GM19467 (cell line): ENCODE measurements at regions not wholly inside any gene's neighbourhood (a gene's known extent, or its start where the extent isn't known, plus 50 kb on each side); places are given as distances from the start of the nearest gene placed in this dataset.

Experiments used
- ATAC-seq: cut with Tn5 transposase; IDR thresholded peaks from one replicate; pipeline ENCODE4 v1.9.1; 2021; ENCODE audit warnings: mild to moderate bottlenecking, moderate library complexity; ENCODE audit not compliant: unreplicated experiment

DNA sequence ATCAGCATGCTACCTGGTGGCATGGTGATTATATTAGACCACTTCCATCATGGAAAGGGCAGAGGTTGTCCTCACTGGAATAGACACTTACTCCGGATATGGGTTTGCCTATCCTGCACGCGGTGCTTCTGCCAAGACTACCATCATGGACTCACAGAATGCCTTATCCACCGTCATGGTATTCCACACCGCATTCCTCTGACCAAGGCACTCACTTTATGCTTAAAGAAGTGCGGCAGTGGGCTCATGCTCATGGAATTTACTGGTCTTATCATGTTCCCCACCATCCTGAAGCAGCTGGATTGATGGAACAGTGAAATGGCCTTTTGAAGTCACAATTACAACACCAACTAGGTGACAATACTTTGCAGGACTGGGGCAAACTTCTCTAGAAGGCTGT is 109.2 kb upstream of the DRD2 start:
- ATAC-seq = no peak

DNA sequence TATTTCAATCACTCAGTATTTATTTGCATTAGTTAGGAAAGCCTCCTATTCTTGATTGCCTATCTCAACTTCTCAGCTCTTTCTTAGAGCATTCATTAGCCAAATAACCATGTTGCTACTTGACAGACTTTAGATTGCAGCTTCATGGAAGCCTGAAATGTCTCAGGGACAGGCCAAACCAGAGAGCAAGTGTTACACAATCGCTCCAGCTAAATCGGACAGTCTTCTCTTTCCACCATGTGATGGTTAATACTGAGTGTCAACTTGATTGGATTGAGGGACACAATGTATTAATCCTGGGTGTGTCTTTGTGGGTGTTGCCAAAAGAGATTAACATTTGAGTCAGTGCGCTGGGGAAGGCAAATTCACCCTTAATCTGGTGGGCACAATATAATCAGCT is 106.5 kb upstream of the DRD2 start:
- ATAC-seq = no peak

DNA sequence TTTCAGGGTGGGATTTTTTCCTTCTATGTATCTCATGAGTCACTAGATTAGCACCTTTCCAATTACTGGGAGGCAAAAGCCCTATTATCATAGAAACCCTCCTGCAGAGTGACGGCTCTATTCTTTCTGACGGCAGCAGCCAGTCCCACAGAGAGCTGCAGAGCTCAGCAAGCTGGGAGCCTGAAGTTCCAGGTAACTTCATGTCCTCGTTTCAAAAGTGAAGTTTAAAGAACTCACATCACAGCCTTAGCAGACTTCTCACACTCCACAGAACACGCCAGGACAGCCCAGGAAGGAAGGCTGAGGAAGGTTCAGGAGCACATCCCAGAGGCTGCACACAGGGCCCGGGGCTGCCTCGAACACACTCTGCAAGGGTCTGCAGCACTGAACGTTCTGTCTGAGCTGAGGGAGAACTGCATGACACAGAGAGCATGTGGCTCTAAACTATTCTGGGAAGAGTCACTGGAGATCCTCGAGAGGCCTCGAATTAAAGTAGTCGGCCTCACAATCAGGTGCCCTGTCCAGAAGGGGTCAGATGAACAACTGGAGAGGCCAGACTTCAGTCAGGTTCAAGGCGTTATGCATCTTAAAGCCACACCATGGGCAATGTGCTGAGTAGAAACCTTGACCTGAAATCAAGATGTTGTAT is 104.2 kb upstream of the DRD2 start:
- ATAC-seq = no peak

DNA sequence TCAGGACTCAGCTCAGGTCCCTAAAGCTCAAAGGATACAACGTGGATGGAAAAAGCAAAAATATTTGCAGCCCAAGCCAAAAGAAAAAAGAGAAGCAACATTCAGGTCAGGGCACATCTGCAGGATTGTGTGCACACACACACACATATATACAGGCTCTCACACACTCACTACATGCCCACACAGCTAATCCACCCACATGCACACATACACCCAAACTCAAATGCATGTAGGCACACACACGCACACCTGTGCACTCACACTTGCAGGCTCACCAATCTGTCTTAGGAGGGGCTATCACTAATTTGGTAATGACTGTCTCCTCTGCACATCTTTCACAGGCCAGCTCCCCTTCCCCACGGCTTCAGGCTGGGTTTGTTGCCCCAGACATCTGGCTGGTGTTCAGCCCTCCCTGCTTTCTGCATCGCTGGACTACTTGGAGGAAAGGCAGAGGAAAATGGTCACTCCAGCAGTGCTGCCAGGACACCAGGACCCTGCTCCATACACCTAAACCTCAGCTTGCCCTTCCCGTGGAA is 103.6 kb upstream of the DRD2 start:
- no peak for ATAC-seq

DNA sequence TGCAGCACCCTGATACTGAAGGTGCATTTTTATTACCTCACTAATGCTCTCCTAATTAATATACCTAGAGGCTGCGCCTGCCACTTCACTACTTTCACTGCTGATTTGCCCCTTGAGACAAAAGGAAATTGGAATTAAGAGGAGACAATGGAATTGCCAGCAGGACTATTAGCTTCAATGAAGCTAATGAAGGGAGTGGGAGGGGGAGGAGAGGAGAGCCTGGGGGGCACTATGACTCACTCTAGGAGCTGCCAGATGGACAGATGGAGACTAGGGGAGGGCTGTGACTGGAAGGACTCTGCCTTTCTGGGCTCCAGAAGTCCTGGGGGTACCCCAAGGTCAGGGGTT is 102.8 kb upstream of the DRD2 start:
- ATAC-seq = no peak

DNA sequence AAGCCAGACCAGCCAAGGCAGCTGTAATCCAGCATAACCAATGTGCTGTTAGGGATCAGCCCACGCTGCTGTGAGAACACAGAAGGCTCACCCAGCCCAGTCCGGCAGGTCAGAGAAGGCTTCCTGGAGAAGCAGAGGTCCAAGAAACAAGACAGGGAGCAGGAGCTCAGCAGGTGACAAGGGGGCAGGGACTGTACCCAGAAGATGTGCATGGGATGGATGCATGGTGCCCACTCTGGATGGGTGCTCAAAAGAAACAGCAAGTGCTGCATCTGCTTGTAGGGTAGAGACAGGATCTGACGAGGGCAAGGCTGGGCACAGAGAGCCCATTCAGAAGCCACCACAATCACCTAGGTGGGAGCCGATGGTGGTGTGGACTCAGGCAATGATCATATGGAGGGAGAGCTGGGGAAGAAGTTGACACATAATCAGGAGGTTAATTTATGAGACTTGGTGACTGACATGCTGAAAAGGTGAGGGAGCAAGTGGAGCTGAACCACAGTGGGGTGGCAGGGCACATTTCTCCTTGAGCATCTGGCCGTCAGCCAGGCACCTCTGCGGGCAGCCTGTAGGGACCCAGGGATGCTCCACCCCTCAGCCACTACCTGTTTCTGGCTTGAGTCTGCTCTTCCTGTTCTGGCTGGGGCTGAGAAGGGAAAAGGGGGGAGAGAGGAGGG is 102.3 kb upstream of the DRD2 start:
- ATAC-seq = no peak

DNA sequence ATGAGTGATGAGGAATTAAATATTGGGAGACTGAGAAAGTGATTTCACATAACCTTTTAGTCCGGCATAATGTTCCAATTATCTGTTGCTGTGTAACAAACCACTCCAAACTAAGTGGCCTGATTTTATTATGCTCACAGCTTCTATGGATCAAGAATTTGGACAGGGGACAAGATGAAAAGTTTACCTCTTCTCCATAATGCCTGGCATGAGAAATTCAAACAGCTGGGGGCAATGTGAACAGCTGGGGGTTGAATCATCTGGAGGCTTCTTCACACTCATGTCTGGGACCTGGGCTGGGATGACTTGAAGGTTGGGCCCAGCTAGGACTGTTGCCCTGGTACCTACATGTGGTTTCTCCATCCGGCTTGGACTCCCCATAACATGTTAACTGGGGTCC is 99.4 kb upstream of the DRD2 start:
- no peak for ATAC-seq

DNA sequence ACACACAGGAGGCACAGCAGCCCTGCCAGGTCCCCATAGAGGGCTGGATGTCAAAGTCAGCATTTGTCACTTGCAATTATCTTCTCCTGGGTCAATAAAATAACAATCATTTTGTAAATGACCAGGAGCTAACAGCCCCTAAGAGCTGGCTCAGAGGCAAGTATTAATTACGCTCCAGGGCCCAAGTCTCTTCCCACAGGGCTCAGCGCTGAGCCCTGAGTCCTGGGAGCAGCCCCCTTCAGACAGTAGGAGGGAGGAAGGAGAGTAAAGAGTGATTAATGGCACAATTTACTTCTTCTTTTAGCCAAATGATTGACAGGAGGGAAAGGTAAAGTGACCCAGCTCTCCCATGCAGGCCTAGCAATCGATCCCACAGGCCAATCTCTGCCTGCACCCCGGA is 99.0 kb upstream of the DRD2 start:
- no peak for ATAC-seq

DNA sequence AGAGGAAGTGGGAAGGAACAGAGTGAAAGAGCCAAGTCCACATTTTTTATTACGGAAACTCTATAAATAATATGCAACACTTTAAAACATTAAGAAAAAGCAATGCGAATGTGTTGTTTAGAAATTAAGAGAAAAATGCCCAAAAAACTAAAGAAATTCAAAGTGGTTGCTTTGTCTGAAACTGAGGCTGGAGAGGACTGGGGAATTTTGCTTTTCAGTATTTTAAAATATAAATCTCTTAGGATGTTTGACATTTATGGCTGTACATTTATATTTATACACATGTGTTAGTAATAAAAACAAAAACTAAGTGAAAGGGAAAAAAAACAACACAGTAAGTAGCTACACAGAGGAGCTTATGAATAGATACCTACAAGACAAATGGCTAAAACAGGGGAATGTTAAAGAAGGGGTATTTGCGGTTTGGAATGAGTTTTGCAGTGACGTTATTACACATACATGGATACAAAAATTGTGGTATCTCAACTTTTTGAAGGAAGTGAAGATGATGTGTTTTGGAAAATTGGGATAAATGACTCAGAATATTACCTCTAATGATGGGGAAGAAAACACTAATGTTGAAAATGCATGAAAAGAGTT is 97.0 kb upstream of the DRD2 start:
- no peak for ATAC-seq

DNA sequence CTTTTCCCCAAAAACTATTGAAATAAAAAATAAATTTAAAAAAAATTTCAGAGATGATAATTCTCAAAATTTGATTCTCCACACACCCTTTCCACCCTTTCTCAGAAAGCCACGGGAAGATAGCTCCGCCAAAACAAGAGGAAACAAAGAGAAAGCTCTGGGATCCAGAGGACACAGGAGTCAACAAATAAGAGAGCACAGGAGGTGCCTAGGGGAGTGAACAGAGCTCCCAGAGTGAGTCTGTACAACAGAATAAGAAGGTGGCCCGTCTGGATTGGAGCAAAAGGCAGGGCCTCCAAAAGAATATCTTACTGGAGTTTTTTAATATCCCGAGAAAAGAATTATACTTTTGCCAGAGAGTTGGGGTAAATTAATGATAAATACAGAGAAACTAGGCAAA is 96.3 kb upstream of the DRD2 start:
- no peak for ATAC-seq

DNA sequence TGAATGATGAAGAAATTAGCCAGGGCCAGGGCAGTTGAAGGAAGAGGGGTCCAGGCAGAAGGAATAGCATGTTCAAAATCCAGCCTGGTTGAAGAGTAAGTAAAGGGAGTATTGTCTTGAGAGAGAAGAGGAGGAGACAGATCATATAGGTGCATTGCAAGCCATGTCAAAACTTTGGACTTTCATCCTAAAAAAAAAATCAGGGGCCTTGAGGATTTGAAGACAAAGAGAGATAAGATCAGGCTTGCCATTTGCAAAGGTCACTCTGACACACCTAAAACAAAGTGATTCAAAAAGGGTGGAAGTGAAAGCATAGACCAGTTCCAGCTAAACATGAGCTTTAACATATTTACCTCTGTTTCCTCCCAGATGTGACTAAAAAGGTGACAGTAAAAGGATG is 95.7 kb upstream of the DRD2 start:
- no peak for ATAC-seq

DNA sequence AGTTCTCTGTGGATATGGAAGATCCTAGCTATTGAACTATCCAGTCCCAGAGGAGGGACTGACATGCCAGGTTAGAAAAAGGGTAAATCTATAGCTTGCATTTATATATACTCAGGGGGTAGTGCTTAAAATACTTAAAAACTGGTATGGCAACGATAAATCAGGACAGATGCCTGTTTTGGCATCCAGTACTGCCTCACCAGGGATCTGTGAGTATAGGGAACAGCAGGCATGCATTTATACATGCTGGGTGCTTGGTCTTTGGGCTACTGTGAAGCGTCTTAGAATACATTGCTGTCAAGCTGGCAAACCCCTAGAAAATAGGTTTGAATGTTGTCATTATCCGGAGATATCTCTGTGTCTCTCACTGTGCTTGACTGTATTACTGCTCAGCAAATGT is 94.2 kb upstream of the DRD2 start:
- ATAC-seq = no peak

DNA sequence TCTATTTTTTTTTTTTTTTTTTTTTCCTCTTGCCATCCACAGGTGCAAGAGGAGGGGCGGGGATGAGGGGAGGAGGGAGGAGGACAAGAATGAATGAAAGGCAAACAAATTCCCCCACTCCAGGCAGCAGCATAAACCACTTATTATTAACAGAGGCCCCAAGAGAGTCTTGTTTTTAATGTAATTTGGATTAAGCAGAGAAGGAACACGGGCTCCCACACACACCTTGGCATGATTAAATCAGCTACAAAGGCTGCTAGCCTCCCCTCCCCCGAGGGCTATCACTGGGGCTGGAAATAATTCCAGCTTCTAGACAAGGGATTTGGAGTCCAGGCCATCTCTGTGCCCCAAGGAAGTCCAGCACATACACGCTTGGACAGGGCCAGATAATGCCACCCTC is 93.4 kb upstream of the DRD2 start:
- ATAC-seq = no peak

DNA sequence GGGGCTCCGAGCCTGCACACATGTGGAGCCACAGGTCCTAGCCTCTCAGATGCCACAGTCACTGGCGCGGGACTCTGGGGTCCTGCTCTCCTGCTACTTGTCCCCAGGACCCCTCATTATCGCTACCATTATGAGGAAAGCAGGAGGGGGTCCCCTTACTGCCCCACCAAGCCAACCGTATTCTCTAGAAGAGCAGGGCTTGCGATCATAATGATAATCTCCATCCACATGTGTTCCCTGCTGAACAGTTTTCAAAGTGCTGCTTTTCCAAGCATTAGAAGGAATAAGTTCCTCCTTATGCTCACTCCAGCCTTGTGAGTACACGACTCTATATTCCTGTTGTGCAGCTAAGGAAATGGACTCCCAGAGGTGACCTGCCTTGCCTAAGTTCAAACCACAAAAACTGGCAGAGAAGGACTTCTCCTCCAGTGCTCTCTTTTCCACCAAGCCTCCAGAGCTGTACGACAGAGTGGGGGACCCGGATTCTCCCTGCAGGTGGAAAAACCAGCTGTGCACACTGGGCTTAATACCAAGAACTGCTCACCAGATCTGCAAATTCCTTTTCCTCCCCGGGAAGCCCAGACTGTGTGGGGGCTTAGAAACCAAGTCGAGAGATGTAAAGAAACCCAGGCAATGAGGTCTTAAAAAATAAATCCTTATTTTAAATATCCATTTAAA is 92.8 kb upstream of the DRD2 start:
- ATAC-seq = no peak

DNA sequence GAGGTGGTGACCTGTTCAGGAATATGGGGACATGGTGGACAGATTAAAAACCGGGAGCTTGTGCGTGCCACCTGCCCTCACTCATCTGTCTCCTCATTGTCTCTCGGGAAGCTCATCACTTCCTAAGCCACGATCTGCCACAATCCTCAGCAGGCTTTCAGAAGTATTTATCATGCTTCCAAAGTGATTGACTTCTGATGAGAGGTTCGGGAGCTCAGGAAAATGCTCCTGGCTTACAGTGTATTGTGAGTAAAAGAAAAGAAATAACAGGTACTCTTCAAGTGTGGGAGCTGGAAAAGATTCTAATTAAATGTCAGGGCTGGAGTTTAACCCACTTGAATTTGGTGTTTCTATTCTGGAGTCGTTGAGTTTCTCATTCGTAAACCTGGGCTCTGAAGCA is 91.9 kb upstream of the DRD2 start:
- no peak for ATAC-seq

DNA sequence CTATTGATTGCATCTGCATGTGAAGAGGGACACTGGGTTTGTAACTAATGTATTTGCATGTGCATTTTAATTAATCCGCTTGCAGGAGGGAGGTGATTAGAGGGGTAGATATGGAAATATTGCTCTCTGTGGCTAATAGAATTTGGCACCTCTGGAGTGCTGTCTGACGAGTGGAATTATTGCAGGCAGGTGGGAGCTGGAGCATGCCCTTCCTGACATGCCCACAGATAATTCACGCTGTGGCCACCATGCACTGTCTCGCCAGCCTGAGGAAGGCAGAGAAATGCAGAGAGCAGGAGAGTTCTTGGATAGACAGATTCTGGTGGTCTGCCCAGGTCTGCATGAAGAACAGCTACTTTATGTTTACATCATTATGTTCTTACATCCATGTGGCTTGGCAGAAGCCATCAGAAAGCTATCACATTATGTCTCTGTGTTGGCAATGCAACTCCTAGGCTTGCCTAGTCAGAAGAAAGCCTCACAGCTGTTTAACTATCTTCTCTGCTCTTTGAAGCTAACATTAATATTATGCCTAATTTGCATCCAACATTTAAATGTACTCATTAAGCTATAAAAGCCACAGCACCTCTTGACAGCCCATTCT is 89.4 kb upstream of the DRD2 start:
- ATAC-seq = no peak

DNA sequence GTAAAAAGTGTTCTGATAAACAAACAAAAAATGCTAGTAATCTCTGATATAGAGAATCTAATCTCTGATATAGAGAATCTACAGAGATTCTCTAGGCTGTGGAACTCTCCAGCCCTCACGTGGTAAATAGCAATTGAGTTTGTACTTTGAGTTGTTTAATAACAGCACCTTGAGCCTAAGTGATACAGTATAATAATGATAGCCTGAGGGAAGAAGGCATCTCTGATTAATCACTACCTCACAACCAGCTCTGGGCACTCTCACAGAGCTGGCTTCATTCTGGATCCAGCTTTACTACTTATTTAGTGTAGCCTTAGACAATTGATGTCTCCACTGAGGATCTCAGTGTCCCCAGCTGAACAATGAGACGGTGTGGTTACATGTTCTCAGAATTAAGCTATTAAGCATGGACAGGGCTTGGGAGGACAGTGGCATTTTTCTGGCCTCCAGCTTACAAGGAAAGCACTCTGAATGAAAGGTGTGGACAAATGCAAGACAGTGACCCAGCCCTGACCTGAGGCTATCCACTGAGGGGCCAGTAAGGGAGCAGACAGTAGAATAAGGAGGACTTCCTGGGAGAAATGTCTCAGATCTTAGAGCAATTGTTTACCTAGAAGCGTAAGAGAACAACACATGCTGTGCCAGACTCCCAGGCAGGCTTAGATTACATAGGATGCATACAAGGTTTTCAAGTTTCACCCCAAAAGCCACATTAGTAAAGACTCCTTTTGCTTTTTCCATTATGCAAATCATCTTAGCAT is 88.7 kb upstream of the DRD2 start:
- no peak for ATAC-seq

DNA sequence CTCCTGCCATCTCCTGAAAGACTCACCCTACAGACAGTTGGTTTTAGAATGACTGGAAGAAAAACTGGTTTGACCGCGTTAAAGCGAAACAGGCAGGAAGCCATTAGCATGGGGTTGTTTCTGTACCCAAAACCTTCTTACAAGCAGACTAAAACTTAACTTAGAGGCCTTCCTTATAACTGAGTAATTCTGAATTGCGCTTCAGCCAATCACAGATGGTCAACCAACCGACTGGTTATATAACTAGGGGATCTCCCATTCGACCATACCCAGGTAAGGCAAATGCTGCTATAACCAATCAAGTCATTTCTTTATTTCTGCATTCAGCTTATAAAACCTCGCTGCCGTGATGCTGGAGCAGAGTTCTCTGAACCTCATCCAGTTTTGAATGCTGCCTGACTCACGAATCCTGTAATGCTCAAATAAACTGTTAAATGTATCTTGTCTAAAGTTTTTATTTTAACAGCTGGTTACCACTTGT is 87.8 kb upstream of the DRD2 start:
- ATAC-seq = no peak

DNA sequence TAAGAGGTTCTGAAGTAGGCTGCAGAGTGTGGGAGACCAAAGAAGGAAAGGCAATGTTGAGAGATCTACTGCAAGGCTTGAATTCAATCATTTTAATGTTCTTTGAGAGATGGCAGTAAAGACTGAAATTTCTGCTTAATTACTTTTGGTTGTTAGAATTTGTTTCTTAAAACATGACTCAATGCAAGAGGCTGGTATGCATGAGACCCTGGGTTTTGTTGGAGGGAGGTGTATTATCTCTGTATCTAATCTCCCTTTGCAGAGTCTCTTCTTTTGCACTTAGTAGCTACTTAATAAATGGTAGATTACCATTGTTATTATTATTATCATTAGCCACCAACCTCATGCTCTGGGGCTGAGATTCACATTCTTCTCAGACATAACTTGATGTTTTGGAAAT is 87.4 kb upstream of the DRD2 start:
- no peak for ATAC-seq

DNA sequence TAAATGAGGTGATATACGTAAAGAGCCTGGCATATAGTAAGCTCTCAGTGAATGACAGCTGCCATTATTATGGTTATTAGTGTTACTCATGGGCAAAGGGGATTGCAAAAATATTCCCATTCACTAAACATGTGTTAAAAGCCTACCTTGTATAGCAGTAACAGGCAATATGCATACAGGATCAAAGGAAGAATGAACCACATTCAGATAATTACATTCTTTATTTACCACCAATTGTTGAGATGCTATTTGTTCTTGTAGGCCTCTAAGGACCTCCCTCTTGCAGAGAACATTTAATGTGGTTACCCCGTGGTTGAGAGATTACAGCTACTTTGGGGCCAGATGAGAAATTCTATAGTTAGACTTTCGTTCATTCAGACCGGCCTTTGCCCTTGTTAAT is 82.7 kb upstream of the DRD2 start:
- no peak for ATAC-seq

DNA sequence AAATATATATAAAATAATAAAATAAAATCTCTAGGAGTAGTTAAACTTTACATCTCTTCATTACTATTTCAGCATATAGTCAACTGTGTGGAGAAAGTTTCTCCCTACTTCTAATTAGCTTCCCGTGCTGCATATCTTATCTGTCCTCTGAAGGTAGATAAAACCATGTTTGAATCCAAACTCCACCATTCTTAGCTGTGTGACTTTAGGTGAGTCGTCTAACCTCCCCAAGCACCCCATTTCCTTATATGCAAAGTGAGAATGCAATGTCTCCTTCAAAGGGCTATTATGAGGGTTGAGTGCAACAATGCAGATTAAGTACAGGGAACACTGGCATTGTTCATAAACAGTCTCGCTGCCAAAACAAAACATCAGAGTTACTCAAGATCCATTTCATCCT is 80.8 kb upstream of the DRD2 start:
- ATAC-seq = no peak
